ENCODE measurements at regions not wholly inside any gene's neighbourhood (a gene's known extent, or its start where the extent isn't known, plus 50 kb on each side); places are given as distances from the start of the nearest gene placed in this dataset.

DNA sequence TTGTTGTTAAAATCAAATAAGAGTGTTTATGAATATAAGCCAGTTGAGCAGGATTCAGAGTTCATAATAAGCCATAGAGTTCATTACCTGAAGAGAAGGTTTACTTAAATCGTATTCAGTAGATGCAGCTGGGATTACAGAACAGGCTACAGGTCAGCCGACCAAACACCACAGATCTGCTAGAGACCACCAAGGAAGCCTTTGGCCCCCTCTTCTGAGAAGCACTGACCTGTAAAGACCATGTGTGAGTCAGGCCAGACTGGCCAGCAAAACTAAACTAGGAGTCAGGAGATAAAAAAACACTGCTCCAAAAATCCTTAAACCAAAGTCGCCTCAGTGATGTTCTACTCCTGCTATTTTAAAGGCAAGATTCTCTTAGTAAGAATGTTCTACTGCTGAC lies 1125.5 kb downstream of the FAT4 start:
- TF ChIP-seq CTCF (IDR thresholded peaks at IDR 0.05; ENCODE audit: low read length) (no peak), EZH2phosphoT487 (IDR thresholded peaks at IDR 0.05; ENCODE audit: low read length) (no peak), EZH2 (optimal IDR thresholded peaks at IDR 0.05; ENCODE audit: low read depth, low read length) (no peak)
